GM21367 (cell line): ENCODE measurements at regions not wholly inside any gene's neighbourhood (a gene's known extent, or its start where the extent isn't known, plus 50 kb on each side); places are given as distances from the start of the nearest gene placed in this dataset.

Experiments used
- ATAC-seq: cut with Tn5 transposase; IDR thresholded peaks from one replicate; pipeline ENCODE4 v1.9.1; 2021; ENCODE audit not compliant: unreplicated experiment

DNA sequence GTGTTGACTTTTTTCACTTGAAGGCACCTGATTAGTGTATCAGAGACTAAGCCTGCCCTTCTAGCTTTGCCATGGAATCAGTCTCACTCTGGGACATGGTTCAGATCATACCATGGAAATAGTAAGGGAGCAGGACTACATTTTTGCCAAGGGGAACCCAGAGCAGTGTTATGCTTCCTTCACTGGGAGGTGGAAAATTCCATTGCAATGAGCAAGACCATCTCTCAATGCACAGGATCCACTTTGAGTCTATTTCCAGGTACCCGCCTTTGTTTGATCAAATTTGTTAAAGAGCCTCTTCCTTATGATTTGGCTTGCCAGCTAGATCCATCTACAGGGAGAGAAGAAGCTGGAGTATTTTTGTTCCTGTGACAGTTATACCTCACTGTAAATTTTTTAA lies 395.8 kb downstream of the MTX2 start:
- no peak for ATAC-seq

DNA sequence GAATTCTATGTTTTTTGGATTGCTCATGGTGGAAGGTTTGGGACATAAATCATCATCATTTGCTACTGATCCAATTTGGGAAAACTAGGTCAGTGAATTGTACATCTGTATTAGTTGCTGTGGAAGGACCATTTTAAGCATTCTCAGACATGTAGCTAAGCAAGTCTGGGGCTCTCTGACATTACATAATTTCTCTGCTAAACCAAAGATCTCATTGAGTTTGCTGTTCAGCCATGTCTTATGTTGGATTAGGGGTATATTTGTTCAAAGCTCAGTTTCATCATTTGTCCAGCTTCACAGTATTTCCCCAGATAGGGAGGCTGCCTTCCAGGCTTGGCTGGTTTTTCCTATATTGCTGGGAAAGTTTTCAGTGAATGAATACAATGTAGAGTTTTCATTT lies 399.7 kb downstream of the MTX2 start:
- no peak for ATAC-seq

- no peak for ATAC-seq
These were observed 400.3 kb downstream of the MTX2 start for GRCh38 chr2:176669398-176670174.

GRCh38 chr2:176675271-176675949 lies 406.2 kb downstream of the MTX2 start:
- ATAC-seq, result no peak

DNA sequence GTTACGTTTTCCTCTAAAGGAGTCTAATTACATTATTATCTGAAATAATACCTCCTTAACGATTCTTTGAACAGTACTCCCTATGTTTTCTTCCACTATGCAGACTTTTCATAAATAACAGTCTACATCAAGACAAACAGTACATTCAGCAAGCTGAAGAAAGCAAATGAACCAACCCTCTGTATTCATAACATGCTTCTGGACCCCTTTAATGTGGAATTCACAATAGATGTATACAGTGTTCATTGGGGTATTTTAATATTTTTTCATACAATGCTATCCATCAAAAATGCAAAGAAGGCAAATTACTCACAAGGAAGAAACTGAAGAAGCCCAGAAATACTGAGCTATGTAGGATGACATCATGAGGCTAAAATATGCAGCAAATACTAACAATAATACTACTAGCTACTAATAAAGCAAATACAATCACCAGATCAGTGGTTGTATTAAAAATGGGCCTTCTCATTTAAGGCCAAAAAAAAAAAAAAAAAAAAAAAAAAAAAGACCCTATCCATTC lies 408.6 kb downstream of the MTX2 start:
- no peak for ATAC-seq

DNA sequence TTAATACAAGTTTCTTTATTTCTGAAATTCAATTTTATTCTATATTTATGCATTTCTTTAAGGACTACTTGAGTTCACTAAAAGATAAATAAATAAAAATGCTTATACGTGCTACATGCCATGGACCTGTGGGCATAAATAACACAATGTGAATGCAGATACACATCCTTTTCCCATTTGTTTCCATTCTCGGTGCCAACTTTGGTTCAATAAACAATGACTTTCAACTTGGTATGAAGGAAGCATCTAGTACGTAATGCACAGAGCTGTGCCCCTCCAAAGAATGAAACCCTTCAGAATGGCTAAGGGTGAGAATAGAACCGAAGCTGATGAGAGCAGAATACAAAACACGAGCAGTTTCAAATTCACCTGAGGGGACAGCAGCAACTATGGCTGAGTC lies 409.3 kb downstream of the MTX2 start:
- no peak for ATAC-seq

GRCh38 chr2:176679061-176679669 lies 409.9 kb downstream of the MTX2 start:
- no peak for ATAC-seq

DNA sequence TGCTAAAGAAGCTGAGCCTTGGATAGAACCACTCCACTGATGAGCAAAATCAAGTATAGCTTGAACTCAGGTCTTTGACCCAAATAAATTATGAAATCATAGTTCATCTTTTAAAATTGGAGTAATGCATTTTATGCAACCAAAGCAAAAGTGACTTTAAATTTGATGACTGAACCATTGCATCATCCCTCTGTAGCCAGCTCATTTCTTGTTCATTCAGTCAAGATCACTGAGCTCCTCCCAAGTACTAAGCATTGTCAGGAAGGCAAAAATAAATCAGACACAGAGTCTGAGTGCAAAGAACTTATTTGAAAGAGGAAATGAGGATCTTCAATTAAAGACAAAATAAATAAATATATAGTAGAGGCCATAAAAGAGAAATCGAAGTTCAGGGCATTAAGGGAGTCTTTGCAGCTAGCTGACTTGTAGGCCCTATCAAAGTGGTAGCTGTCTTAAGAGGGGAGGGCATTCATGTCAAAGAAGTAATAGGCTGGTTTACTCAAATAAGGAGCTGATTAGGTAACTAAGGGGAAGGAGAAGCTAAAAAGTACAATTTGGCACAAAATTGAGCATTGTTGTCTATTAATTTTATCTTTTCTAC lies 411.8 kb downstream of the MTX2 start:
- no peak for ATAC-seq

GRCh38 chr2:176681584-176682115 lies 412.4 kb downstream of the MTX2 start:
- ATAC-seq, result no peak

- no peak for ATAC-seq
These were observed 413.0 kb downstream of the MTX2 start for GRCh38 chr2:176682278-176682677.

- no peak for ATAC-seq
These were observed 414.4 kb downstream of the MTX2 start for GRCh38 chr2:176683618-176684111.

GRCh38 chr2:176685908-176686307 lies 416.7 kb downstream of the MTX2 start:
- no peak for ATAC-seq

DNA sequence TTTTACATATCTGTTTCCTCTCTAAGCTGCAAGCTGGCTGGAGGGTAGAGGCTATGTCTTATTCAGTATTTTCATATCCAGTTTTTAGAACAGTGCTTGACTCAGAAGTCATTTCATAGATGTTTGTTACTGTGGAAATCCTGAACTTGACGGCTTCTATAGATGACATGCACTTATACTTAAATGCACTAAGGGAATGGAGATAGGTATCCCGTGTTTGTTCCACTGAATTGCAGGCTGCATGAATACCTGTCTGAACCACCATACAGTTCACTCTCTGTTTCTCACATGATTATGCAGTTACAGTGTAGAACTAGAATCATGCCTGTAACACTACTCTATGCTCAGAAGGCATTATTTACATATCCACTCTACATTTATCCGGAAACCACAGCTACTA lies 417.1 kb downstream of the MTX2 start:
- ATAC-seq, result no peak

DNA sequence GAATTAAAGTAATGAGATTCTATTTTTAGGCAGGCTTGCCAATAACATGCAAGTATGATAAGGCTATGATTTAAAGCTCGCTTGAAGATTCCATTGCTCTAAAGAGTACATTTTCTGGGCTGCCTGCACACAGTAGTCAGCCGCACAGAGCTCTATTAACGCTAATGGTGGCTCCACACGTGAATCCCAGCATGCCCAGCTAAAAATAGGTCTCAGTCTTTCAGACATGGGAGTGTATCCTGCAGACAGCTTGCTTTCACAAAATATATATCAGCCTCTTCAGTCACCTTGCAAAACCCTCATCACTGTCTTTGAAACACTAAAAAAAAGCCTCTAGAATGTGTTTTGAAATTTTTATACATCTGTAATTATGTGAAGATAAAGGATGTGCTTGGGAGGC lies 418.1 kb downstream of the MTX2 start:
- ATAC-seq, result no peak

DNA sequence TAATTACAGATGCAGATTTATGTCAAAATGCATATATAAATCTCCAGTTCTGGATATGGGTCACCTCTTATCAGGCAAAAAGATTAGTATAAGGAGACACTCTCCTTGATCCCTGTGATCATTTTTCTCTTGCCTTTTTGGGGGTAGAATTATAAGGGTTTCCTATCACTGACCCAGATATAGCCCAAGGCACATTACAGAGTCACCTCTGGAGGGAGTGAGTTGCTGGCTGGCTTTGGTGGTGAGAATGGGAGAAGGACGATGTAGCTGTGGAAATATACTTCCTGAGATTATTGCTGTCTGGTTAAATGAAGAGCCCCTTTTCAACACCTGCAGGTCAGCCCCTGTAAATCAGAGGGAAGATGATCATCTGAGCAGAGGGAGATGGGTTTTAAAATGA lies 418.7 kb downstream of the MTX2 start:
- ATAC-seq, result no peak

DNA sequence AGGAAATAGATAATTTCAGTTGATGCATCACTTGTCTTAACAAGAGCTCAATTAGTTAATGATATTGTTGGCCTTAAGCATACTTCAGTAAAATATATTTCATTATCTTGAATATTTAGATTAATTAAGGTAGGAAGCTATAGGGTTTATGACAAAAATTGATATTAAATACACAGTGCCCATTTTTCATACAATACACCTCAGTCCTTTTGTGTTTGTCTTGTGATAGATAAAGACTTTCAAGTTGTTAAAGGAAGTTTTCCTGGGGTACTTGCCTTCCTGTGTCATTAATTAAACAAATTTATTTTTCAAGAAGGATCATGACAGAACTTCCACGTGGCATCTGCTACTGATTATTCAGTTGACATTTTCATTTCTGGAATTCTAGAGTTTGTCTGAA lies 420.5 kb downstream of the MTX2 start:
- ATAC-seq, result no peak

DNA sequence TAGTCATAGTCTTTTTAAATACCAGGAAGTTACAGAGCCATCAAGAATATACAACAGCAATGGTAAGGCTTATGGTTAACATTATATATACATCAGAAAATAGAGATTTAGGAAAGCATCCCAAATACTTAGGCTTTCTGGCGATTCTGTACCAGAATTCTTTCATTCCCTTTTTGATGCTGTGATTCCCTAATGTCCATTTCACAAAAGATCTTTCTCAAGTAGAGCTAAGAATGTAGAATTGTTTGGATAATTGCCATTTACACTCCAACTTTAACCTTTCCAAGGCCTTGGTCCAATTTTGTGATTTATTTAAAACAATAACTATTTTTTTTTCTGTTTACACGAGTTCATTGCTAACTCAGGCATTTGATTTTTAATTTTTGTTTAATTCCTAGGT lies 422.2 kb downstream of the MTX2 start:
- ATAC-seq, result no peak

DNA sequence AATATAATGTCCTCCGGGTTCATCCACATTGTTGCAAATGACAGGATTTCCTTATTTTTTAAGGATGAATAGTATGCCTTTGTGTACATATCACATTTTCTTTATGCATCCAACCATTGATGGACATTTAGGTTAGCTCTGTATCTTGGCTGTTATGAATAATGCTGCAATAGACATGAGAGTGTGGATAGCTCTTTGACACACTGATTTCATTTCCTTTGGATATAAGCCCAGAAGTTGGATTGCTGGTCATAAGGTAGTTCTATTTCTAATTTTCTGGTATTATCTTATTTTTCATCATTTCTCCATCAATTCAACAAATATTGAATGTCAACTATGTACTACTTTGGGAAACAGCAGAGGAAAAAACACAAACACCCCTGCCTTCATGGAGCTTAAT lies 423.3 kb downstream of the MTX2 start:
- ATAC-seq, result no peak

- ATAC-seq, result no peak
These were observed 429.9 kb downstream of the MTX2 start for GRCh38 chr2:176699098-176699497.

- ATAC-seq, result no peak
These were observed 430.4 kb downstream of the MTX2 start for GRCh38 chr2:176699644-176700043.

DNA sequence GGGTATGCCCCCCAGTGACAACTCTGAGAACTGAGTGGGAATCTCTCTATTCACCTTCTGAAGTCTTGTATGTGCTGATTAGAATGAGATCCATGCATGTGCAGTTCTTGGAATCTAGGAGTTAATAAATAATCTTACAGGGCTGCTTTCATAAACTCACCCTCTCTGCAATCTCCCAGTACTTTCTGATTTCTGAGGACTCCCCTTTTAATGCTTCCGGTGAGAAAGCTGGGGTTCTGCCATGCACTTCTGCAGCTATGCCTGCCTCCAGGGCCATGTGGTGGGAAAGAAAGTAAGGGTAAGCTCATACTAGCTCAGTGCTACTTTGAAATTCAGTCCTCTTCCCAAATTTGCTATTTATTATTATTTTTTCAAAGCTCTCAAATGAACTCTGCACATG lies 432.9 kb downstream of the MTX2 start:
- no peak for ATAC-seq
